Ovary (tissue), 3 donors: ENCODE measurements at regions not wholly inside any gene's neighbourhood (a gene's known extent, or its start where the extent isn't known, plus 50 kb on each side); places are given as distances from the start of the nearest gene placed in this dataset.

Experiments used
- CTCF ChIP-seq, 3 donors: fragments of 450-650 bp in 2 of 3; fragments of 200-600 bp in 1 of 3; IDR thresholded peaks; one replicate each; pipeline versions ENCODE4 v1.5.1 to v1.8.0; 2016 to 2022; ENCODE audit warnings: antibody characterized with exemption in 3 of 3, mild to moderate bottlenecking in 1 of 3
- POLR2A ChIP-seq: fragments of 450-650 bp; IDR thresholded peaks from one replicate; pipeline ENCODE4 v1.6.1; 2017; ENCODE audit warnings: antibody characterized with exemption, mild to moderate bottlenecking, moderate library complexity
- donor health status: DM: no; HTN: no; CAD: no.

DNA sequence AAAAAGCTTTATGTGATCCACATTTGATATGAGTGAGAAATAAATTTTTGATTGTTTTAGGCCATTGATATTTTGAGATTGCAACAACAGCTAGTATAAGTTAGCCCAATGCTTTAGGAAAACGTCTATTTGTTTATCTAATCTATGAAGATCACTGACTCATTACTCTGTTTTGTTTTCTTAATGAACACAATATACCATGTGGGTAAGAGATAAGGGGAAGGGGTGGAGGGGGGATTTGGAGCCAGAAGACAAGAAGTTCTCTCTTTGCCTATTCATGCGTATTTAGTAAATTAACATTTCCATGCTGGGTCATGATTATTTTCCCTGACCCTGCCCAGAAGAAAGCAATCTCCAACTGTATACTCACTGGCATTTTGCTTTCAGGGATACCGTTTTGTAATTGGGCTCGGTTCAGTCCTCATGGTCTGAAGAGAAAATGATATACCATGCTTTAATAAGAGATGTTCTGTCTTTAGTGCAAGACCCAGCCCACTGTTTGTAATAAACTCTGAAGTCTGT, 359.5 kb upstream of the NPSR1 start:
- TF ChIP-seq POLR2A (no peak), CTCF (IDR thresholded peaks at IDR 0.05) (no peak)
